Coronary artery (tissue), 2 donors: ENCODE measurements at regions not wholly inside any gene's neighbourhood (a gene's known extent, or its start where the extent isn't known, plus 50 kb on each side); places are given as distances from the start of the nearest gene placed in this dataset.
A peak's percentile ranks its signal among the peaks of the same experiment; 100 is the strongest.

Experiments
- DNase-seq: peaks from one replicate; pipeline ENCODE4 v3.0.0-alpha.2; 2017; ENCODE audit warnings: low spot score
- H3K27ac ChIP-seq, 2 donors: fragments of 200-600 bp; sonication (generic); one replicate each; pipeline ENCODE4 v1.5.1; 2016 to 2019
- H3K4me3 ChIP-seq: fragments of 200-600 bp; sonication (generic); 2 replicates; pipeline ENCODE4 v1.5.1; 2016; ENCODE audit warnings: mild to moderate bottlenecking, moderate library complexity
- TF ChIP-seq, protein P1 (sequence below): fragments of 200-600 bp; sonication (generic); IDR thresholded peaks from one replicate; pipeline ENCODE4 v1.5.1; 2019; ENCODE audit warnings: antibody characterized with exemption

DNA sequence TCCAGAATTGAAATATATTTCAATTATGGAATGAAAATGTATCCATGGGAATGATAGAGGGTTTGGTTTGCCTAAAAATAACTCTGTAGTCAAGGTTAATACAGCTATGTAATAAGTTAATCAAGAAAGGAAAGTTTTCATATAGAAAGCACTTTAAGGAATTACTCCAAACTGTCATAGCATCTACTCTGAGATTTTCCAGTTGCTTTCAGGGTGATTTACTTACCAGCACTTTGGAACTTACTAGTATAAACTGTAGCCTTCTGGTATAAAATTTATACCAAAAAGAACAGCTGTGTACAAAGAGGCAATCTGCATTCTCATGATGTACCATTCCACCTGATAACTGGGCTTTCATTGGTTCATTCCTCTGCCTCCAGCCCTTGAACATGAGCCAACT lies 87.1 kb downstream of the ARF6 start:
- DNase-seq = no peak
- TF ChIP-seq, protein P1, sequence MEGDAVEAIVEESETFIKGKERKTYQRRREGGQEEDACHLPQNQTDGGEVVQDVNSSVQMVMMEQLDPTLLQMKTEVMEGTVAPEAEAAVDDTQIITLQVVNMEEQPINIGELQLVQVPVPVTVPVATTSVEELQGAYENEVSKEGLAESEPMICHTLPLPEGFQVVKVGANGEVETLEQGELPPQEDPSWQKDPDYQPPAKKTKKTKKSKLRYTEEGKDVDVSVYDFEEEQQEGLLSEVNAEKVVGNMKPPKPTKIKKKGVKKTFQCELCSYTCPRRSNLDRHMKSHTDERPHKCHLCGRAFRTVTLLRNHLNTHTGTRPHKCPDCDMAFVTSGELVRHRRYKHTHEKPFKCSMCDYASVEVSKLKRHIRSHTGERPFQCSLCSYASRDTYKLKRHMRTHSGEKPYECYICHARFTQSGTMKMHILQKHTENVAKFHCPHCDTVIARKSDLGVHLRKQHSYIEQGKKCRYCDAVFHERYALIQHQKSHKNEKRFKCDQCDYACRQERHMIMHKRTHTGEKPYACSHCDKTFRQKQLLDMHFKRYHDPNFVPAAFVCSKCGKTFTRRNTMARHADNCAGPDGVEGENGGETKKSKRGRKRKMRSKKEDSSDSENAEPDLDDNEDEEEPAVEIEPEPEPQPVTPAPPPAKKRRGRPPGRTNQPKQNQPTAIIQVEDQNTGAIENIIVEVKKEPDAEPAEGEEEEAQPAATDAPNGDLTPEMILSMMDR = no peak
- H3K27ac ChIP-seq = peak overlapping the region in 1 of 2 donors; percentile 18
- no peak overlapping the region for H3K4me3 ChIP-seq

DNA sequence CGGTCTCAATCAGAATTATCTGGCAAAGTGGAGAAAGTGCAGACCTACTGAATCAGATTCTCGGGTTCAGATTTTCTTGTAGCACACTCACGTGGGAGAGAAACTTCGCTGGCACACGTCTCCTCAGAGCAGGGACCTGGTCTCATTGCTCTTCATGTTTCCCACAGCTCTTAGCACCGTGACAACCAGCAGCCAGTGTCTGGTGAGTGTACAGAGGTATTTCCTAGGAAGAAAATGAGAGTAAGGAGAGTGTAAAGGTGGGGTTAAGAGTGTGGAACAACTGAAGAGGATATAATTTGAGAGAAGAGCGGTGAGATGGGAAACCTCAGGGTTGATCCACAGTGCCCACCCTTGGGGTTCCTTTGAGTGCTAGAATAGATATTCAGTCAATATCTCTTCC lies 89.2 kb downstream of the ARF6 start:
- TF ChIP-seq, protein P1 = no peak
- H3K27ac ChIP-seq = peak overlapping the region; percentile 71 to 85
- H3K4me3 ChIP-seq = peak overlapping the region; percentile 66
- no peak for DNase-seq

DNA sequence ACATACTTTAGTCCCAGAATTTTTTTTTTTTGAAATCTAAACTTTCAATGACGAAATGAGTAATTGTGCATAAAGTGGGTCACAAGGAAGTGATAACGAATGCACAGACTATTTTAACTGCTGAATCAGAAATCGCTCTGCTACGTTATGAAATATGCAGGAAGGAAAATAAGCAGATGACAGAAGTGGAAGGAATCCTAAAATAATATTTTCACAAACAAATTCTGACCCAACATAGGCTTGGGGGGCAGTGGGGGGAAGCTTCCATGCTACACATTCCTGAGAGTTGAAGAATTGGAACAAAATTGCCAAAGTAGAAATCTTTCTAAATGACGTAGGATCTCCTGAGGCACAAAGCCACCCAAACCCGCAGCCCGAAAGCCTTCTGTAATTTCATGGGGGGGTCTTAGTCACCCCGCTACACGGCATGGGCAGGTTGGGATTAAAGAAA lies 89.6 kb downstream of the ARF6 start:
- H3K4me3 ChIP-seq = peak overlapping the region; percentile 66
- DNase-seq = no peak
- TF ChIP-seq, protein P1 = no peak
- H3K27ac ChIP-seq = peak overlapping the region; percentile 71 to 85

DNA sequence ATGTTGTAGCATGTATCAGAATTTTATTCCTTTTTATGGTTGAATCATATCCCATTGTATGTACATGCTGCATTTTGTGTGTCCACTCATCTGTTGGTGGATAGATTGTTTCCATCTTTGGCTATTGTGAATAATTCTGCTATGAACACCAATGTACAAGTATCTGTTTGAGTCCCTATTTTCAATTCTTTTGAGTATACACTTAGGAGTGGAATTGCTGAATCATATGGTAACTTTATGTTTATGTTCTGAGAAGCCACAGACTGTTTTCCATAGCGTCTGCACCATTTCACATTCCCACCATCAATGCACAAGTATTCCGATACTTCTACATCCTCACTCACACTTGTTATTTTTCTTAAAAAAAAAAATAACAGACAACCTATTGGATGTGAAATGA lies 91.5 kb downstream of the ARF6 start:
- Histone ChIP-seq H3K27ac (no peak overlapping the region), H3K4me3 (no peak overlapping the region)
- TF ChIP-seq, protein P1 = no peak
- no peak for DNase-seq

DNA sequence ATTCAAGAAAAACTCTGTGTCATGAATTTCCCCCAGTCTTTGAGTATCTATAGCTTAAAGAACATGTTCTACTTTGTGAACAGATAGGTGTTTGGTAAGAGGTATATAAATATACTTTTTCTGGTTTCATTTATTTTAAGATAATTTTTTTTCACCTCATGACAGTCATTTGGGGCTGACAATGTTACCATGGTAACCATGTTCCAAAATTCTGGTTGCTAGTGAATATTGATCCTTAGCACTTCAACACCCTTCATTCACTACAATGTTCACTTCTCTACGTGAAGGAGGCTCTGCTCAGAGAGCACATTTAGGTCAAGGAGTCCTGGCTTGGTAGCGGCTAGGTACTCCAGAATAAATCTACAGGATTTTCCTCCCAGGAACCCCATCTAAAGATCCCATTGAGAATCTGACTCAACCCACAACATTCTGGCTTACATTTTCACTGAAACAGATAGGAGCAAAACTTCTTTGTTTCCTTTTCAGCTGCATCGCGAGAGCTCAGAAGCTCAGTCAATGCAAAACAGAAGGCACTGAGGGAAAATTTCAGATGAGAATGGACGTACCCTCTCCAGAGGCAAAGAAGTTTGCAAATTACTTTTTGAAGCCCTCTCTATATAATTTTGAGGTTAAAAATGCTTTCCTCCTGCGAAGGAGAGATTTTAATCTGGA lies 93.6 kb downstream of the ARF6 start:
- Histone ChIP-seq H3K4me3 (no peak overlapping the region), H3K27ac (peak overlapping the region; percentile 35 to 80)
- TF ChIP-seq, protein P1 = no peak
- DNase-seq = no peak

DNA sequence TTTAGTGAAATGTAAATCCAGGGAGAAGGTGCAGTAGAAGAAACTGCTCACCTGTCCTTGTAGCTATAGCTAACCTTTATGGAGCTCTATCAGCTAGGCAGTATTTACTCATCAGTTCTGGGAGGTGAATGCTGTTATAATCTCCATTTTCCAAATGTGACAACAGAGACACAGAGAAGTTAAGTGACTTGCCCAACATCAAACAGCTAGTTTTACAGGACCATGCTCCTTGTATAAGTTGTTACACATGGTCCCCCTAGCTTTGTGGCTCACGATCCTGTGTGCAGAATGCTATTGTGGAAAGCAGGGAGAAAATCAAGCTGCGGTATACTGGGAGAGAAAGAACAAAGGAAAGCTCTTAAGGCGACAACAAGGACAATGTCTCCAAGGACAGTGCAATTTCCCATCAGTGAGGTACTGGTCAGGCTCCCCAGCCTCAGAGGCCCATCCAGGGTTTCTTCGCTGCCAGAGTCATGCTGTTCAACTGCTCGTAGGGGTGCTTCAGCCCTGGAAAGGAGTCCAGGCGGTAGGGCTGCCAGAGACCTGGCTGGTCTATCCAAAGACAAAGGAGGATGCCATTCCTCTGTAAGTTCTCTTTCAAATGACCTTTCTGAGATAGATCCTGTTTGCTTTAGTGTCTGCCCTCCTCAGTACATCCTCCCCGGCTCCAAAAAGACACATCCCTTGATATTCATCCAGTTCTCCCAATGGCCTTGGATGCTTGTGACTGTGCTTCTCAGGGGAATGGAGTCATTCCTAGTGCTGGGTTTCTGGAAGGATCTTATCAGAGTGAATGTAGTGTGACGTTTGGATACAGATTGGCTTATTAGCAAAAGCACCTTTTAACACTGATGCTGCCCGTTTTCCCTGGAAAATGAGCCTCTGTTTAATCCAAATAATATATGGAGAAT lies 95.5 kb downstream of the ARF6 start:
- Histone ChIP-seq H3K27ac (peak overlapping the region; percentile 35 to 80), H3K4me3 (no peak overlapping the region)
- DNase-seq = peak; percentile 50
- TF ChIP-seq, protein P1 = no peak
